ENCODE measurements at regions not wholly inside any gene's neighbourhood (a gene's known extent, or its start where the extent isn't known, plus 50 kb on each side); places are given as distances from the start of the nearest gene placed in this dataset.
"Not testable (repeated sequence)": the region's sequence is repeated elsewhere in the genome, so short reads cannot be mapped to it uniquely, and the experiment has no call there.

- intact Hi-C loops (cut with micrococcal nuclease) = no loop called here
These were observed 169.5 kb upstream of the HAPLN1 start for GRCh38 chr5:83889971-83890745.

GRCh38 chr5:83877911-83878706 lies 157.5 kb upstream of the HAPLN1 start:
- intact Hi-C loops (cut with micrococcal nuclease) = no loop called here

- intact Hi-C loops (cut with micrococcal nuclease) = no loop called here
These were observed 151.1 kb upstream of the HAPLN1 start for GRCh38 chr5:83871533-83872395.

GRCh38 chr5:83866181-83866580 lies 145.5 kb upstream of the HAPLN1 start:
- intact Hi-C loops (cut with micrococcal nuclease) = no loop called here

DNA sequence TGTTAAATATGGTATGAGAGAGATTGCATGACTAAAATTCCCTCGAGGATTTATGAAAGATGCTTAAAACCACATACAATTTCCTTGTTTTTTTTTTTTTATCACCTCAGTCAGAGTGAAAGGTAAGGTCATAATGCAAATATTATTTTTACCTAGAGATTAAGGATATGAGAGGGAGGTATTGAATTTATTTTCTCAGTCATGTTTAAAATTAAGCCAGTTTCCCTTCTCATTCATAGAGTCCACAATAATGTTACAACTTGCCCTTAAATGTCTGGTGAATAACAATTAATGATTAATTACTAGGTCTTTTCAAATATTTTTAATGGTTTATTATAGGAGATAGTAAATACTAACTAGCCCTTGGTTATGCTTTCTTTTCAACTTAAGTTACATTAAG lies 144.9 kb upstream of the HAPLN1 start:
- intact Hi-C loops (cut with micrococcal nuclease) = no loop called here

DNA sequence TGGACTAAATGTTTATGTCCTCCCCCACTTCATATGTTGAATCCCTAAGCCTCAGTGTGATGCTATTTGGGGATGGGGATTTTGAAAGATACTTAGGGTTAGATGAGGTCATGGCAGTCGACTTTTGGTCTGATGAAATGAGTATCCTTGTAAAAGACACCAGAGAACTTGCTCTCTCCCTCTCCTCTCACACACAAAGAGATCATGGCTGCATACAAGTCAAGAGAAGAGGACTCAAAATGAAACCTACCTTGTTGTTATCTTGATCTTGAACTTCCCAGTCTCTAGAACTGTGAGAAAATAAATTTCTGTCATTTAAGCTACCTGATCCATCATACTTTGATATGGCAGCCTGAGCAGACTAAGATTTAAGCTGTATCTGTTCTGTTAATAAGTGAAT lies 144.0 kb upstream of the HAPLN1 start:
- intact Hi-C loops (cut with micrococcal nuclease) = loop anchor here (1.0 kb wide), 1 partner anchor 76 kb away; no protein-coding TSS in a partner anchor

DNA sequence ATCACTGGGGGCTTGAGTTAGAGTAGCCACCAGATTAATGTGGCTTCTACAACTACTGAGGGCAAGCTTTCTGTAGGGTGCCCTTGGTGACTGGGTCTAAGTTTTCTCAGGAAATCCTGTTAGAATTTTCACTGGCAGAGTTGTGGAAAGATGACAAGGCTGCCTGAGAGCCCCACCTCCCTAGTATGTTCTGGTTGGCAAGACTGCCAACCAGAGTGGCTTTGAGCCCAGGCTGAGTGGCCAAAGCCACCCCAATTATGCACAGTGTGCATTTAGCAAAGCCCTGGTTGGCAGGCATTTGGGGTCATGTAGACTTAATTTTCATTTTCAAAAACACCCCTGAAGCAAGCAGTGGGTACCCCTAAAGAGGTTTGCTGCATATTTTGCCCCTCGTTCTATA lies 136.7 kb upstream of the HAPLN1 start:
- intact Hi-C loops (cut with micrococcal nuclease) = no loop called here

DNA sequence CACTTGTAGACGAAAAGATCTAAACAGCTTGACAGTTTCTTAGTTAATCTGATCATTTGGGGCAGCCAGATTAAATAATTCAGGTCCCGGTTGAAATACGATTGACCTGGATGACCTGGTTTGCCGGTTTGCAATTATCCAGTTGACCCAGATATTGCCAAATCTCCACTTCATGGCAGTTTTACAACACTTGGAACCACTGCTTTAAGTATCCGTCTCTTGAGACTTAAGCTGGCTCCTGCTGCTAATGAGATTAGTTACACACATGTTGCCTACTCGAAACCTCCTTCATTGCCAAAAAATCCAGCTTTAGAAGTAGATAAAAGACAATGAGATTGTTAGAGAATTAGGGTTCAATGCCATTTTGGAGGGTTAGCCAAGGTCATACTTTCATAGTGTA lies 136.2 kb upstream of the HAPLN1 start:
- intact Hi-C loops (cut with micrococcal nuclease) = no loop called here

DNA sequence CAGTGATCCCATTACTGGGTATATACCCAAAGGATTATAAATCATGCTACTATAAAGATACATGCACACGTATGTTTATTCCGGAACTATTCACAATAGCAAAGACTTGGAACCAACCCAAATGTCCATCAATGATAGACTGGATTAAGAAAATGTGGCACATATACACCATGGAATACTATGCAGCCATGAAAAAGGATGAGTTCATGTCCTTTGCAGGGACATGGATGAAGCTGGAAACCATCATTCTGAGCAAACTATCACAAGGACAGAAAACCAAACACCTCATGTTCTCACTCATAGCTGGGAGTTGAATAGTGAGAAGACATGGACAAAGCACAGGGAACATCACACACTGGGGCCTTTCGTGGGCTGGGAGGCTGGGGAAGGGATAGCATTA lies 129.8 kb upstream of the HAPLN1 start:
- intact Hi-C loops (cut with micrococcal nuclease) = not testable (repeated sequence)

DNA sequence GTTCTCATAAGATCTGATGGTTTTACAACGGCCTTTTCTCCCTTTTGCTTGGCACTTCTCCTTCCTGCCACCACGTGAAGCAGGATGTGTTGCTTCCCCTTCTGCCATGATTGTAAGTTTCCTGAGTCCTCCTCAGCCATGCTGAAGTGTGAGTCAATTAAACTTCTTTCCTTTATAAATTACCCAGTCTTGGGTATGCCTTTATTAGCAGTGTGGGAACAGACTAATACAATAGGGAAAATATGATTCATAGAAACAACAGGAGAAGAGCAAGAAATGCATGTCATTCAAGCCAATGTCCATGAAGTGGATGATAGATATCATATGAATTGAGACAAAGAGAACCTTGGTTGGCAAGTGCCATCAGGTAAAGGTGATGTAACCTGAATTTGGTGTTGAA lies 128.3 kb upstream of the HAPLN1 start:
- intact Hi-C loops (cut with micrococcal nuclease) = loop anchor here (10.0 kb wide), 2 partner anchors 1494 to 1874 kb away; partner anchors contain the start of gene ATG10

DNA sequence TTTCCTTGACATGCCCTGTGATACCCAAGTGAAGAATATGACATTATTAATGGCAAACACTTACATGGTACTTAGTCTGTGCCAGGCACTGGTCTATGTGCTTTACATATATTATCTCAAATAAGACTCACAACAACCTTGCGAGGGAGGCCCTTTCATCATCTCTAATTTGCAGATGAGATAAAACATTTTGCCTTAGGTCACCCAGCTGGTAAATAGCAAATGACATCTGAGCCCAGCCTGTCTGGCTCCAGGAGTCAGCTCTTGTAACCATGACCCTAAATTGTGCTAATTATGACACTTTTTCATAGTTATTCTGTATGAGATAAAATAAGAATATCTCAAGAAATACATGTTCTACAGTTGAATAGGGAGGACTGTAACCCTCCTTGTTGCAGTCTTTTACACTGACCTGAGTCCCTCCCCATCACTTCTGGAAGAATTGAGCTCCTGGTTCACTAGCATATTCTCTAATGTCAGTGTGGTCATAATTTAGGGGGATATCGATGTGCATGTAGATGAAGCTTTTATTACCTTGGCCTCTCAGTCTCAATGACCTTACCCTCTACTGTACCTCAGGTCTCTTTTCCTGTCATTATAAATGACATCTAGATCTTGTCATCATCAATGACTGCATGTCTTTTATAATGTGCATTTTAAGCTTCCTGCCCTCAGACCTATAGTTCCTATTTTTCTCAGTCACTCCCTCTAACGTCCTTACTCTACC lies 126.1 kb upstream of the HAPLN1 start:
- intact Hi-C loops (cut with micrococcal nuclease) = loop anchor here (10.0 kb wide), 2 partner anchors 1492 to 1872 kb away; partner anchors contain the start of gene ATG10

- intact Hi-C loops (cut with micrococcal nuclease) = loop anchor here (1.0 to 10.0 kb wide), 4 partner anchors 767 to 1992 kb away; partner anchors contain the start of genes ATG10, TMEM167A and XRCC4
These were observed 123.9 kb upstream of the HAPLN1 start for GRCh38 chr5:83844449-83845068.

DNA sequence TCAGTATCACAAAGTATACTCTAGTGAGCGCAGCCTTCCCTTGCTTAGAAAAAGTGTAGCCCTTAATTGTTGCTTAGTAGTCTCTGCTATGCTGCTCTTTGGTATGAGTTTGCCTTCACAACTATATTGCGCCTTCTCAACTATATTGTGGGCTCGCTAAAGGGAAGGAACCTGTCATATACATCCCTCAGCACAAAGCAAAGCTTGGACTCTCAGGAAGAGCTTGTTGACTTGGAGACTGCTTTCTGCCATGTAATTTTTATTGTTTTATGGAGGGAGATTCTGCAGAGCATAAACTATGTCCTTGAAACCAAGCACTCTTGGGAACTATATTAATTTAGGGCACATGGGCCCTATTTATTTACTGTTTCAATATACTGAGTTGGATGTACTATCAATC lies 119.1 kb upstream of the HAPLN1 start:
- intact Hi-C loops (cut with micrococcal nuclease) = loop anchor here (5.0 to 10.0 kb wide), 3 partner anchors 1485 to 1987 kb away; partner anchors contain the start of gene ATG10

- intact Hi-C loops (cut with micrococcal nuclease) = no loop called here
These were observed 118.6 kb upstream of the HAPLN1 start for GRCh38 chr5:83839256-83839655.

DNA sequence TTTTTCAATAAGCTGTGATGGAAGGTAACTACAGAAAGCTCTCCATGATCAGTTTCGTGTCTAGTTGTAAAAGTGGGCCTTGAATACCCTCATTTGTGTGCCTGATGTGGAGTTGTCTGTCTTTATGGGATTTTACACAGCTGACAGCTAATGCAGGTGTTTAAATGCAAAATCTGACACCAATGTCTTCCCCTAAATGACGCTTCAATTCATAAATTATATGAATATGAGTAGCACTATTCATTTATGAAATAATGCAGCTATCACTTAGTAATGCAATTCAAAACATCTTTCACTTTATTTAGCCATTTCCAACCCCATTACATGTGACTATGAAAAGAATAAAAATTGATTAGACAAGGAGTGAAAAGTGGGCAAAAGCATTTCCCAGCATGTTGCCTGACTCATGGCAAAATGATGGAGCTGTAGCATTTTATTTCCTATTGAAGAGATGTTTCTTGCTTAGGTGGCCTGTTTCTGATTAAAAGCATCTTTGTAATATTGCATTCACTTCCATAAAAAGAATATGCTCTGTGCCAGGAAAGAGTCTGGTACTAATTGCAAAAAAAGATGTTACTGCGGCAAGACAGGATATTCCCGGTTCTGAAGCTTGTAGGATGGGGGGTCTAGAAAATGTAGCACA lies 116.7 kb upstream of the HAPLN1 start:
- intact Hi-C loops (cut with micrococcal nuclease) = no loop called here

DNA sequence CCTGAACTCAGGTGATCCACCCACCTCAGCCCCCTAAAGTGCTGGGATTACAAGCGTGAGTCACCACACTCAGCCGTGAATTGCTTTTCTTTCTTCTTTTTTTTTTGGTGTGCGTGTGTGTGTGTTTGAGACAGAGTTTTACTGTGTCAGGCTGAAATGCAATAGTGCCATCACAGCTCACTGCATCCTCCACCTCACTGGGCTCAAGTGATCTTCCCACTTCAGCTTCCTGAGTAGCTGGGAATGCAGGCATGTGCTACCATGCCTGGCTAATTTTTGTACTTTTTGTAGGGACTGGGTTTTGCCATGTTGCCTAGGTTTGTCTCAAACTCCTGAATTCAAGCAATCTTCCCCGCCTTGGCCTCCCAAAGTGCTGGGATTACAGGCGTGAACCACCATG lies 113.7 kb upstream of the HAPLN1 start:
- intact Hi-C loops (cut with micrococcal nuclease) = no loop called here

- intact Hi-C loops (cut with micrococcal nuclease) = no loop called here
These were observed 111.2 kb upstream of the HAPLN1 start for GRCh38 chr5:83831834-83832233.

DNA sequence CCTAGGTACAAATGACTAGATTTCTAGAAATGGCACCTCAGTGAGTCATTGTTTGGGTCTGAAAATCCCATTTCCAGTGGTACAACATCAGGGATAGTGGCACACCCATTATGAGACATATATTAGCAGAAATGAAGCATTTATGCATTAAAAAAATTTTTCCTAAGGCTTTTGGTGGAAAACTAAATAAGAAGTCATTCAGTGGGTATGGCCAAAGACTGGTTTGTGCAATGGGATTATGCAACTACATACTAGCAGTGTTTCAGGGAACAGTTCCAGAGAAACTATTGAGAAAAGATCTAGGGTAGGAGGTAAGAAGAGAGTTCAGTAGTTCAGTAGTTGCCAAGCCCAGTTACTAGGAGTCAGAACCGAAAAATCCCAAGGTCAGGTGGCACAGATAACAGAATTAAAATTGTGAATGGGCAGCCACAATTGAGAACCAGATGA lies 106.5 kb upstream of the HAPLN1 start:
- intact Hi-C loops (cut with micrococcal nuclease) = no loop called here

DNA sequence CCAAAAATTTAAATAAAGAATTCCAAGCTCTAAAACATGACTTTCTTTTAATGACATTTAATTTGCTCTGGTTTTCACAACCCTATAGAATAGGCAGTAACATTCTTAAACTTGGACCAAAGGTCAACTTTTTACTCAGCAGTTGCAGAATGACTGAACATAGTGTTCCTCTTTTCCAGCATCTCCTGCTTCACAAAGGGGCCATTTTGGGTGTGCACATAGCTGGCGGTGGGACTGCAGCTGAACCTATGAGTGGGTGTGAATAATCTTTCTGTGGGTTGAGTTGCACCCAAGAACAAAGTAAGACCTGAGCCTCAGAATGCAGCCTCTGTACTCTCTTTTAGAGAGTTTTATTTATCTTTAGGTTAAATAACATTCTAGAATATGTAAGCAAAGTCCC lies 96.9 kb upstream of the HAPLN1 start:
- intact Hi-C loops (cut with micrococcal nuclease) = no loop called here

DNA sequence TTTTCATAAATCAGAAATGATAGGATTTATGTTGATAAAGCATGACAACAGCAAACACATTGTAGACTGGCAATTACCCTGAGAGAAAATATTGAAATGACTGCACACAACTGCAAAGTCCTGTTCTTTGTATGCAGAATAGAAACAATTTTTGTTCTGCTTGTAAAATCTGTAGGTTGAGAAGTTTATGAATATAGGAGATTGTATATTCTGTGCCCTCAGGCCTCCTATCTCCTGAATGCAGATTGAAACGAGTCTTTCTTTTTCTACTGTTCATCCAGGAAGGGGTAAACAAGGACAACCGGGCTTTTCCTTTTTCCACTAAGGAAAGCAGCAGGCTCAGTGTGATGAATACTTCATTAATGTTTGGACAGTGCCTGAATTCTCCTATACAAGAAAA lies 95.0 kb upstream of the HAPLN1 start:
- intact Hi-C loops (cut with micrococcal nuclease) = no loop called here

All from T-helper 1 cell treated with Interleukin-12 subunit alpha and Interleukin-12 subunit beta and Interleukin-4 antibody, amounts not matched to agents 30 ng/mL and 1 ng/mL, for 36 hours (primary cell).